Stimulated activated naive CD4-positive, alpha-beta T cell (primary cell): ENCODE measurements at regions not wholly inside any gene's neighbourhood (a gene's known extent, or its start where the extent isn't known, plus 50 kb on each side); places are given as distances from the start of the nearest gene placed in this dataset.
"Not testable (repeated sequence)": the region's sequence is repeated elsewhere in the genome, so short reads cannot be mapped to it uniquely, and the experiment has no call there.

Source experiments
- DNase-seq, 6 experiments: peaks; one replicate each; lab custom pipeline; 2025; lab: John Stamatoyannopoulos, UW

- DNase-seq = no peak
These were observed 163.5 kb downstream of the C9orf50 start for GRCh38 chr9:129457325-129457779.

GRCh38 chr9:129456549-129457324 lies 164.2 kb downstream of the C9orf50 start:
- DNase-seq = no peak

DNA sequence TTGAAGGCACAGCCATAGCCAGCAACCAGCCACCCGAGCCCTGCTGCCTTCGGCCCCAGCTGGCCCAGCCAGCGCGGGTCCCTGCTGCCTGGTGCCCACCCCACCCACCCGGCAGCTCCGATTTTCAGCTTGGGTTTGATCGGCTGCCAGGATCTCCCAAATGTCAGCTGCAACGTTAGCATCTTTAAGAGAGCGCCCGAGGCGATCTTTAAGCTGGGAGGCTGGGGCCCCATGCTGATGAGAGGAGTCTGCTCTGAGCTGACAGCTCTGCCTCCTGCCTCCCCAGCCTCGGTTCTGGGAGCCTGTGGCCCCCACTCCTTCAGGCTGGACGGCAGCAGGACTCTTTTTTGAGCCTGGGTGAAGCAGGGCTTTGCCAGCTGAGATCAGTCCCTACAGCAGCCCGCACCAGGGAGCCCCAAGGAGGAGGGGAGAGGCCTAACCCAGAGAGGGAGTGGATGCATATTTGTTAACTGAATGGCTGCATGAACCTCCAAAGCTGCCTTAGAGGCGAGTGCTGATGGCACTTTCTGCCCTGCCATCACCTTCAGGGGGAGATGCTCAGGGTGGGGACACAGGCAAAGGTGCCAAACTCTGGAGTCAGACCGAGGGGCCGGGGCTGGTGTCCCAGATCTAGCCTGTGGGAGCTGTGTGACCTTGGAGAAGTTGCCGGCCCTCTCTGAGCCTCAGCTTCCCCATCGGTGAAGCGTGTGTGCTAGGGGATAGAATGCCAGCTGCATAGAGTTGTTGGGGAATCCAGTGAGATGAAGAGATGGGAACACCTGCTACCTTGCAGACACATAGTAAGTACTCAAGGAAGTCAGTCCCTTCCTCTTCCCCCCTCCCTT lies 165.5 kb downstream of the C9orf50 start:
- DNase-seq = no peak

DNA sequence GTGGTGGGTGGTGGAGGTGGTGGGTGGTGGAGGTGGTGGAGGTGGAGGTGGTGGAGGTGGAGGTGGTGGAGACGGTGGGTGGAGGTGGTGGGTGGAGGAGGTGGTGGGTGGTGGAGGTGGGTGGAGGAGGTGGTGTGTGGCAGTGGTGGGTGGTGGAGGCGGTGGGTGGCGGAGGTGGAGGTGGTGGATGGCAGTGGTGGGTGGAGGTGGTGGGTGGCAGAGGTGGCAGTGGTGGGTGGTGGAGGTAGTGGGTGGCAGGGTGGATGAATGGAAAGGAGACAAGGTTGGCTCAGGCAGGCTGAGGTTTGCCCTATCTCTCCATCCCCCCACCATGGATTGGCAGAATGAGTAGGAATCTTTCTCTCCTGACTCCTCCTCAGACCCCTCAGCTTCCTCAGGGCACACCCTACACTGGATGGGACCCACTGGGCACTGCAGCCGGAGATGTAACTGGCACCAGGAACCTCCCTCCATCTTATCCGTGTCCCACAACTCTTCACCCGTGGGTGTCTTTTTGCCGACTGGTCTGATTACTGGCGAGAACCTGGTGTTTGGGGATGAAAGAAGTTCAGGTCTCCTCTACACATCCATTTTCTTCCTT lies 166.3 kb downstream of the C9orf50 start:
- no peak for DNase-seq

GRCh38 chr9:129453734-129454133 lies 167.2 kb downstream of the C9orf50 start:
- no peak for DNase-seq

- no peak for DNase-seq
These were observed 169.2 kb downstream of the C9orf50 start for GRCh38 chr9:129451669-129452068.

DNA sequence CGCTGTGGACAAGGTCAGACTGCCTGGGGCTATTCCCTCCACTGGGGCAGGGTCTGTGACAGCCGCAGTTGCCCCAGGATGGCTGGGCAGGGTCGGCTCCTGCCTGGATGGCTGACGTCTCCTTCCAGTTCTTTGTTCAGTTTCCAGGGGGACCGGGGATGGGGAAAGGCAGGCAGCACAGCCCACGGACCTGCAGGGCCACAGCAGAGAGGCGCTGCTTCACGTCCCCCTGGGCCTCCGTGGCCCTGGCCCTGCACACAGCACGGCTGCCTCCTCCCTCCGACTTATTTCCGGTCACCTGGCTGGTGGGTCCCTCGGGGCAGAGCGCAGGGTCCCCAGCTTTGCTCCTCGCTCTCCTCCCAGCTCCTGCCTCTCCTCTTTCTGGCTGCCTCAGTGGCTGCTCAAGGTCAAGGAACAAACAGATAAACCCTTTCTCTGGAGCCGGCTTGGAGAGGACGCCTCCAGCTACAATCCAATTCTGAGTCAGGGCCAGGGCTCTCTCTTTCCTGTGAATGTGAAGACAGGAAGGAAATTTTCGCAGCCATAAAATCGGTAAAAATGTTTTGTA lies 169.7 kb downstream of the C9orf50 start:
- no peak for DNase-seq

- DNase-seq = no peak
These were observed 171.8 kb downstream of the C9orf50 start for GRCh38 chr9:129449066-129449465.

GRCh38 chr9:129446828-129447550 lies 173.9 kb downstream of the C9orf50 start:
- no peak for DNase-seq

DNA sequence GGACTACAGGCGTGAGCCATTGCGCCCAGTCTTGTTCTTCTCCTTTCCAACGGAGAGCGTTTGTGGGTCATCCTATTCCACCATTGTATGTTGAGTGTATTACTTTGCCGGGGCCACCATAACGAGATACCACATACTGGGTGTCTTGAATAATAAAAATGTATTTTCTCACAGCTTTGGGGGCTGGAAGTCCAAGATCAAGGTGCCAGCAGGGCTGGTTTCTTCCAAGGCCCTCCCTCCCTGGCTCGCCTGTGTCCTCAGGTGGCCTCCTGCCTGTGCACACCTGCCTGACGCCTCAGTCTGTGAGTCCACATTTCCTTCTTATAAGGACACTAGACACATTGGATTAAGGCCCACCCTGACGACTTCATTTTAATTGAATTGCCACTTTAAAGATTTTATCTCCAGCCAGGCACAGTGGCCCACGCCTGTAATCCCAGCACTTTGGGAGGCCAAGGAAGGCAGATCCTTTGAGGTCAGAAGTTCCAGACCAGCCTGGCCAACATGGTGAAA lies 175.1 kb downstream of the C9orf50 start:
- no peak for DNase-seq

DNA sequence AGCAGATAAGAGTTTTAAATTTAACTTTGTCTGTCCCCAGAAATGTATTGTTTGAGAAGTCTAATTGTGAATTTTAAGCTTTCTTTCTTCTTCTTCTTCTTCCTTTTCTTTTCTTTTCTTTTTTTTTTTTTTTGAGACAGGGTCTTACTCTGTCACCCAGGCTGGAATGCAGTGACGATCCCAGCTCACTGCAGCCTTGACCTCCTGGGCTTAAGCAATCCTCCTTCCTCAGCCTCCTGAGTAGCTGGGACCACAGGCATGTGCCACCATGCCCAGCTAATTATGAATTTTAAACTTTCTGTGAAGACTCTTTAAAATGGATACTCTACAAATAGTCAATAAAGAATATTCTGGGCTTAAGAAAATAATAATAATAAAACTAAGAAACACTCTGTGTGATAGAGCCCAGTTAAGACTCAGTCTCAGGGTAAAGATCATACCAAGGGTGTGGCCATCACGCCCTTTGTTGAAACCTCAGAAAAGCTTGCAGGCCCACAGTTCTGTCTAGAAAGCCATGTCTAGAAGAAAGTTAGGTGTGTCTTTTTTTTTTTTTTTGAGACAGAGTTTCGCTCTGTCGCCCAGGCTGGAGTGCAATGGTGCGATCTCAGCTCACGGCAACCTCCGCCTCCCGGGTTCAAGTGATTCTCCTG lies 177.3 kb downstream of the C9orf50 start:
- not testable (repeated sequence) for DNase-seq

- DNase-seq = no peak
These were observed 177.9 kb downstream of the C9orf50 start for GRCh38 chr9:129442803-129443511.

DNA sequence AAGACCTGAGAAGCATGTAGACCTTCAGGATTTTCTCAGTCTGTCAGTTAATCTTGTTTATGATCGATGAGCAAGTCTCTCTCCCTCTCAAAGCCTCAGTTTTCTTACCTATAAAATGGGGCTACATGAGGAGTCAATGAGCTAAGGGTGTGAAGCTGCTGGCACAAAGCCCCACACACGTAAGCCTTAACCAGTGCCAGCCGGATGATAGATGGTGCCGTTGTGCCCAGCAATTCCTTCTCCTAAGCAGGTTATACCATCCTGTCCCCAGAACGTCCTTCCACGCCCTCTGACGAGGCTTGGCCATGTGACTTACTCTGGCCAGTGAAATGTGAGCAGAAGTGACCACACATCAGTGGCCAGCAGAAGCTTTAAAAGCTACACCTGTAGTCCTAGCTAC lies 179.0 kb downstream of the C9orf50 start:
- no peak for DNase-seq

- no peak for DNase-seq
These were observed 180.3 kb downstream of the C9orf50 start for GRCh38 chr9:129440435-129441186.

DNA sequence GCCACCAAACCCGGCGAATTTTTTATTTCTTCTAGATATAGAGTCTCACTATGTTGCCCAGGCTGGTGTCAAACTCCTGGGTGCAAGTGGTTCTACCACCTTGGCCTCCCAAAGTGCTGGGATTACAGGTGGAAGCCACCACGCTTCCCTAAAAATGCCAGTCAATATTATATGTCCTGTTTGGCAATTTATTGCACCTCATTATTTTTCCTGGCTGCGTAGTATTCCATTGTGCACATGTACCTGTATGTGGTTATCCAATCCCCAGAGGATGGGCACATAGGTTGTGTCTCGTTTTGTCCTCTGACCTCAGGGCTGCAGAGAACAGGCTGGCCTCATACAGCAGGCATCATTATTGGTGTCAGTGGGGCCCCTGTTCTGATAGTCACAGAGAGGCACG lies 181.7 kb downstream of the C9orf50 start:
- no peak for DNase-seq

- DNase-seq = no peak
These were observed 183.1 kb downstream of the C9orf50 start for GRCh38 chr9:129437626-129438323.

- DNase-seq = peak in 5 of 6 experiments; percentile 8 to 61 (median 32)
These were observed 183.9 kb downstream of the C9orf50 start for GRCh38 chr9:129436751-129437625.
